Keratinocyte (primary cell): ENCODE measurements at regions not wholly inside any gene's neighbourhood (a gene's known extent, or its start where the extent isn't known, plus 50 kb on each side); places are given as distances from the start of the nearest gene placed in this dataset.

Source experiments
- DNase-seq: peaks from one replicate; pipeline ENCODE4 v3.0.0-alpha.2; 2011; ENCODE audit warnings: low read depth, missing footprints, low spot score
- FAIRE-seq: peaks from 2 replicates; lab custom pipeline; 2011; peaks lifted over from hg19 to GRCh38; lab: Jason Lieb, UNC
- H2AFZ ChIP-seq: 2 replicates; pipeline ENCODE4 v1.6.0; 2012; ENCODE audit warnings: low read length, control low read depth, inconsistent platforms; ENCODE audit not compliant: control insufficient read depth
- H3K27ac ChIP-seq: 2 replicates; pipeline ENCODE4 v1.5.1; 2011; ENCODE audit warnings: low read length; ENCODE audit not compliant: control insufficient read depth, insufficient read depth
- H3K27me3 ChIP-seq: 3 replicates; pipeline ENCODE4 v1.6.0; 2011; ENCODE audit warnings: low read length; ENCODE audit not compliant: control insufficient read depth, insufficient read depth; ENCODE audit errors: extremely low read depth
- H3K36me3 ChIP-seq, 2 experiments: 2 replicates in 1 of 2; 3 replicates in 1 of 2; pipeline ENCODE4 v1.5.1; 2011; ENCODE audit warnings: low read length in 2 of 2, mild to moderate bottlenecking in 1 of 2; ENCODE audit not compliant: control insufficient read depth in 2 of 2, insufficient read depth in 2 of 2; ENCODE audit errors: extremely low read depth in 1 of 2
- H3K4me1 ChIP-seq: 3 replicates; pipeline ENCODE4 v1.5.1; 2011; ENCODE audit warnings: low read length; ENCODE audit not compliant: control insufficient read depth, insufficient read depth; ENCODE audit errors: extremely low read depth
- H3K4me2 ChIP-seq: 3 replicates; pipeline ENCODE4 v1.6.0; 2011; ENCODE audit warnings: low read depth, low read length; ENCODE audit not compliant: control insufficient read depth, insufficient read depth; ENCODE audit errors: extremely low read depth
- H3K4me3 ChIP-seq, 3 experiments: fragments of 200-600 bp in 1 of 3; sonication (generic) in 1 of 3; 2 replicates in 2 of 3; 3 replicates in 1 of 3; pipeline ENCODE4 v1.5.1; 2011 to 2016; ENCODE audit warnings: low read length in 3 of 3, mild to moderate bottlenecking in 3 of 3, control low read depth in 2 of 3, inconsistent platforms in 1 of 3, low read depth in 1 of 3, mixed read lengths in 1 of 3, mixed run types in 1 of 3, moderate library complexity in 1 of 3; ENCODE audit not compliant: control insufficient read depth in 2 of 3, insufficient read depth in 2 of 3; ENCODE audit errors: extremely low read depth in 1 of 3
- H3K79me2 ChIP-seq: 2 replicates; pipeline ENCODE4 v1.6.0; 2012; ENCODE audit warnings: low read length; ENCODE audit not compliant: control insufficient read depth, insufficient read depth
- H3K9ac ChIP-seq: 3 replicates; pipeline ENCODE4 v1.6.0; 2011; ENCODE audit warnings: low read length; ENCODE audit not compliant: control insufficient read depth, insufficient read depth; ENCODE audit errors: extremely low read depth
- H3K9me1 ChIP-seq: 3 replicates; pipeline ENCODE4 v1.6.0; 2011; ENCODE audit warnings: low read length; ENCODE audit not compliant: control insufficient read depth, insufficient read depth; ENCODE audit errors: extremely low read depth
- H3K9me3 ChIP-seq: 2 replicates; pipeline ENCODE4 v1.5.1; 2012; ENCODE audit warnings: low read depth, low read length; ENCODE audit not compliant: control insufficient read depth
- H4K20me1 ChIP-seq: 3 replicates; pipeline ENCODE4 v1.6.0; 2011; ENCODE audit warnings: low read length; ENCODE audit not compliant: control insufficient read depth, insufficient read depth; ENCODE audit errors: extremely low read depth
- CTCF ChIP-seq, 3 experiments: IDR thresholded peaks in 1 of 3; conservative IDR thresholded peaks in 1 of 3; optimal IDR thresholded peaks in 1 of 3; 2 replicates in 2 of 3; 3 replicates in 1 of 3; pipeline versions ENCODE3 to v1.5.1; 2011; ENCODE audit warnings: low read length in 3 of 3, mild to moderate bottlenecking in 3 of 3, moderate library complexity in 2 of 3, control low read depth in 1 of 3, inconsistent platforms in 1 of 3; ENCODE audit not compliant: insufficient read depth in 2 of 3; ENCODE audit errors: extremely low read depth in 1 of 3
- EZH2 ChIP-seq: IDR thresholded peaks from one replicate; pipeline ENCODE4 v1.6.1; 2012; ENCODE audit warnings: inconsistent platforms, mild to moderate bottlenecking, low read length, moderate library complexity
- dilution Hi-C: fragments of 300-500 bp; cut with MboI; formaldehyde crosslinking; loops from one replicate; pipeline ENCODE4 v1.7.0; 2020; ENCODE audit warnings: low sequenced_read_pairs; ENCODE audit not compliant: extremely low pct_ligation_motif_present

DNA sequence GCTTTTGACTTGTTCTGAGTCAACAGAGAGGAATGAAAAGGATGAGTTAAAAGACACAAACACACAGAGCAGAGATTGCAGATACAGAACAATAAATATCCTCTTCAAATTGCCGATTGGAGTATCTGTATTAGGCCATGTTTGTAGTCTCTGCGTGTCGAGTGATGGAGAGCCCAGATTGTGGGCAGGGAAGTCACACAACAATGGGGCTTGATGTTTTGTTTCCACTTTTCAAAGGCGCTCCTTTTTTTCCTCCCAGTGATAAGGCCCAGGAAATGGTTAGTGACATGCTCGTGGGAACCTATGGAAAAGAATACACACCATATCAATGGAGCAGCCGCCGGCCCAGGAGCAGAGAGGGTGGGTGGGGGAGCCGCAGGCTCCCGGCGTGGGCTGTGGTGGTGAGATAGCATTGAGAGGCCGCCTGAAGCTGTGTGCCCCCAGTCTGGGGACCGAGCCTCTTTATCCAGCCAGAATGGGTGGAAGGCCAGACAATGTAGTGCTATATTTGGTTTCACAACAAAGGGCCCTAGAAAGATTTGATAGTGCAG lies 555.9 kb downstream of the INSC start:
- no peaks in the 10 kb centered on the region for H3K4me1 ChIP-seq
- H3K9ac ChIP-seq: no peak overlapping the region
- FAIRE-seq (no peak), DNase-seq (no peak)
- no peaks in the 10 kb centered on the region for H3K36me3 ChIP-seq
- TF ChIP-seq EZH2: no peak
- TF ChIP-seq CTCF (optimal IDR thresholded peaks at IDR 0.05 in 1 of 3, IDR thresholded peaks at IDR 0.05 in 1 of 3, conservative IDR thresholded peaks at IDR 0.05 in 1 of 3; ENCODE audit: extremely low read depth in 1 of 3, insufficient read depth in 2 of 3, low read length in 3 of 3): no peak
- no peaks in the 10 kb centered on the region for H4K20me1 ChIP-seq
- no peak overlapping the region for H3K4me3 ChIP-seq
- no peak overlapping the region for H2AFZ ChIP-seq
- no peaks in the 10 kb centered on the region for H3K79me2 ChIP-seq
- no peaks in the 10 kb centered on the region for H3K9me1 ChIP-seq
- no peaks in the 10 kb centered on the region for H3K27me3 ChIP-seq
- no peak overlapping the region for H3K27ac ChIP-seq
- H3K9me3 ChIP-seq: no peaks in the 10 kb centered on the region
- dilution Hi-C loops: no loop called here
- no peak overlapping the region for H3K4me2 ChIP-seq

DNA sequence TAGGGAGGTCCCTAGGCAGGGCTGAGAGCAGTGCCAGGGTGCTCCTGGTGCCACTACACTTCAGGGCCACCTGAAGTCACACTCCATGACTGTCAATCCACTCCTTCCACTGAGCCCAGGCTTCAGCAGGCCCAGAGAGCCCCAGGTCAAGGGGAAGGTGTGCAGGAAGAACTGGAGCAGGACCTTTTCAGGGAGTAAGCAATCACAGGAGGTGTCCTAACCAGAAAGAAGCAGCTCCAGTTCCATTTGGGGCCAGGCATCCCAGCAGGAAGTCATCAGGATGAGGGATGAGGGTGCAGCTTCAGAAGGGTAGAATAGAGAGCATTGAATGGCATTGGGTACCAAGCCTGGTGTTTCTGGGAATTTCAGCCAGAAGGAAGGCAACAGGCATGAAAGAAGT lies 556.5 kb downstream of the INSC start:
- Histone ChIP-seq H2AFZ (no peak overlapping the region), H3K79me2 (no peaks in the 10 kb centered on the region), H3K9me1 (no peaks in the 10 kb centered on the region), H3K36me3 (no peaks in the 10 kb centered on the region), H3K27me3 (no peaks in the 10 kb centered on the region), H3K4me1 (no peaks in the 10 kb centered on the region), H4K20me1 (no peaks in the 10 kb centered on the region), H3K27ac (no peak overlapping the region), H3K4me2 (no peak overlapping the region), H3K9me3 (no peaks in the 10 kb centered on the region), H3K4me3 (no peak overlapping the region), H3K9ac (no peak overlapping the region)
- FAIRE-seq (no peak), DNase-seq (no peak)
- TF ChIP-seq CTCF (optimal IDR thresholded peaks at IDR 0.05 in 1 of 3, IDR thresholded peaks at IDR 0.05 in 1 of 3, conservative IDR thresholded peaks at IDR 0.05 in 1 of 3; ENCODE audit: extremely low read depth in 1 of 3, insufficient read depth in 2 of 3, low read length in 3 of 3) (no peak), EZH2 (no peak)
- dilution Hi-C loops: no loop called here
